Kidney epithelial cell (primary cell): ENCODE measurements at regions not wholly inside any gene's neighbourhood (a gene's known extent, or its start where the extent isn't known, plus 50 kb on each side); places are given as distances from the start of the nearest gene placed in this dataset.

Source experiments
- DNase-seq: peaks from one replicate; pipeline ENCODE4 v3.0.0-alpha.2; 2010; ENCODE audit warnings: low read depth
- H3K27me3 ChIP-seq: 2 replicates; pipeline ENCODE4 v1.6.0; 2011; ENCODE audit warnings: low read length; ENCODE audit not compliant: control insufficient read depth, insufficient read depth
- H3K36me3 ChIP-seq: 2 replicates; pipeline ENCODE4 v1.5.1; 2011; ENCODE audit warnings: low read length; ENCODE audit not compliant: control insufficient read depth, insufficient read depth
- H3K4me3 ChIP-seq: 2 replicates; pipeline ENCODE4 v1.5.1; 2011; ENCODE audit warnings: low read depth, mild to moderate bottlenecking, control low read depth, low read length
- TF ChIP-seq, protein P1 (sequence below): IDR thresholded peaks from 2 replicates; pipeline ENCODE4 v1.5.1; 2011; ENCODE audit warnings: mild to moderate bottlenecking, moderate library complexity, low read length, control low read depth, inconsistent platforms; ENCODE audit not compliant: insufficient read depth, poor library complexity, severe bottlenecking

DNA sequence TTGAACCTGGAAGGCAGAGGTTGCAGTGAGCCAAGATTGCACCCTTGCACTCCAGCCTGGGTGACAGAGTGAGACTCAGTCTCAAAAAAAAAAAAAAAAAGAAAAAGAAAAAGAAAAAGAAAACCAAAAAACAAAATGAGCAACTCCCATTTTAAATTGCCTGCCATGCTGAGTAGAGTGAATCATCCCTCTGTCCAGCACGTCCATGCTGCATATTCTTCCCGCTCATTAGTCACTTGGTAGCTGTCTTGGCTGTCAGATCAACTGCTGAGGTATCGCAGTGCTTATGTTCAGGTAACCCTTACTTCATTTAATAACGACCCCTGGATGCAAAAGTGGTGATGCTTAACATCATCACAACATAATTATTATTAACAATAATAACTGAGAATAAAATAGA lies 60.7 kb upstream of the SMOX start:
- TF ChIP-seq, protein P1, sequence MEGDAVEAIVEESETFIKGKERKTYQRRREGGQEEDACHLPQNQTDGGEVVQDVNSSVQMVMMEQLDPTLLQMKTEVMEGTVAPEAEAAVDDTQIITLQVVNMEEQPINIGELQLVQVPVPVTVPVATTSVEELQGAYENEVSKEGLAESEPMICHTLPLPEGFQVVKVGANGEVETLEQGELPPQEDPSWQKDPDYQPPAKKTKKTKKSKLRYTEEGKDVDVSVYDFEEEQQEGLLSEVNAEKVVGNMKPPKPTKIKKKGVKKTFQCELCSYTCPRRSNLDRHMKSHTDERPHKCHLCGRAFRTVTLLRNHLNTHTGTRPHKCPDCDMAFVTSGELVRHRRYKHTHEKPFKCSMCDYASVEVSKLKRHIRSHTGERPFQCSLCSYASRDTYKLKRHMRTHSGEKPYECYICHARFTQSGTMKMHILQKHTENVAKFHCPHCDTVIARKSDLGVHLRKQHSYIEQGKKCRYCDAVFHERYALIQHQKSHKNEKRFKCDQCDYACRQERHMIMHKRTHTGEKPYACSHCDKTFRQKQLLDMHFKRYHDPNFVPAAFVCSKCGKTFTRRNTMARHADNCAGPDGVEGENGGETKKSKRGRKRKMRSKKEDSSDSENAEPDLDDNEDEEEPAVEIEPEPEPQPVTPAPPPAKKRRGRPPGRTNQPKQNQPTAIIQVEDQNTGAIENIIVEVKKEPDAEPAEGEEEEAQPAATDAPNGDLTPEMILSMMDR, result no peak
- no peak for DNase-seq
- H3K36me3 ChIP-seq, result no peaks in the 10 kb centered on the region
- no peak overlapping the region for H3K4me3 ChIP-seq
- H3K27me3 ChIP-seq, result no peaks in the 10 kb centered on the region

GRCh38 chr20:4086771-4087687 lies 61.6 kb upstream of the SMOX start:
- TF ChIP-seq, protein P1, result no peak
- no peaks in the 10 kb centered on the region for H3K27me3 ChIP-seq
- H3K4me3 ChIP-seq, result no peak overlapping the region
- no peaks in the 10 kb centered on the region for H3K36me3 ChIP-seq
- DNase-seq, result no peak

DNA sequence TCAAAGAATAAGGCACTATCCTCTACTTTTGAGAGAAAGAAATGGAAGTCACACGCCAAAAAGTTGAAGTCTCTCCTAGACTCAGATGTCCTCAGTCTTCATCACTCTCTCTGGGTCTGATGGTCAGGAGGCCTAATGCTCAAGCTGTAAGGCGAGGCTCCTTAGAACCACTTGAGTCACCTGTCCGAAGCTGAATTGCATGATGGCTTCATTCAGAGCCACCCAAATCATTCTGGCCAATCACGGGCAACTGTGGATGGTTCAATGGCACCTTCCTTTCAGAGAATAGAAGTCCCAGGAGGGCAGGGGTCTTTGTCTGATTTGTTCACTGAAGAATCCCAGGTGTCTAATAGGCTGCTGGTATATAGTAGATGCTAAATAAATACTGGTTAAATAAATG lies 63.9 kb upstream of the SMOX start:
- no peak for DNase-seq
- no peaks in the 10 kb centered on the region for H3K36me3 ChIP-seq
- TF ChIP-seq, protein P1, result no peak
- no peaks in the 10 kb centered on the region for H3K27me3 ChIP-seq
- no peak overlapping the region for H3K4me3 ChIP-seq

DNA sequence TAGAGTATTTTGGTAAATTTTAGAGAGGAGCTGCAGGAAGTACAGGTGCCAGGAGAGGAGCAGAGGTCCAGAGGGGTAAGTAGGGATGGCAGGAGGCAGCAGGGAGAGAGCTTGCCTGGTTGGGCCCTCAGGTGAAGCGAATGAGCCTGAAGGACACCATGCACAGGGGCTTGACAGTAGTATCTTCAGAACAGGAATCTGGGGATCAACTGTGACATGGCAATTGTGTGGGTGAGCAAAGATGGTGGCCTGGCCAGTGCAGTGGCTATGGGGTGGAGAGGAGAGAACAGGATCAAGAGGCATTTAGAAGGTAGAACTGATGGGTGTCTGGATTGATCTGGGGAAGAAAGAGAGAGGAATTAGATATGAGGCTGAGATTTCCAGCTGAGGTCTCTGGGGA lies 64.5 kb upstream of the SMOX start:
- no peak for DNase-seq
- TF ChIP-seq, protein P1, result no peak
- Histone ChIP-seq H3K36me3 (no peaks in the 10 kb centered on the region), H3K27me3 (no peaks in the 10 kb centered on the region), H3K4me3 (no peak overlapping the region)

DNA sequence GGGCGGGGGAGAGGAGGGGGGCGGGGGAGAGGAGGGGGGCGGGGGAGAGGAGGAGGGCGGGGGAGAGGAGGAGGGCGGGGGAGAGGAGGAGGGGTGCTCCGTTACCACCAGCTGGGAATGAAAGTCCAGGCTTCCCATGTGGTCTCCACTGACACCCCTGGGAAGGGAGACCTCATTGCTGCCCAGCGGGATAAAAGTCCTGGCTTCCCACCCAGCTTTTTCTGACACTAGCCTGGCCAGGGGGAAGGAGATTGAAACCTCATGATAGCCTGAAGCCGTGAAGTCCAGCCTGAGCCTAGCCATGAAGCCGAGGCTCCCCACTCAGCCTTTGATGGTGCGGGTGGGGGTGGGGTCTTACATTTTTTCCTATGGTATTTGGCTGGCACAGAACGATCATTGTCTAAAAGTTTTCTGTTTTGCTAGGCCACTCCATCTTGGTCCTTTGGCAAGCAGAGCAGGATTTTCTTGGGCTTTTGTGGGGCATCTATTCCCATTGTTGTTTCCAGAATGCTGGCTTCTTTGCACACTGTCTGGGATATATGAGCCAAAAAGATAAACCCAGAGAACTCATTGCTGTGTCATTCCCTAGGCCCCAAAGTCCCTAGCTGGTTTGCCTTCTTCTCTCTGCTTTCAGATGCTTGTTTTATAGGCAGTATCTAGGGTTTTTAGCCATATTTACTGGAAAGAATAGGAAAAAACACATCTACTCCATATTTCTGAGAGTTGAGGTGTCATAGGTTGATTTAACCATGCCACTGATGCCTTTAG lies 65.3 kb upstream of the SMOX start:
- TF ChIP-seq, protein P1, result no peak
- no peaks in the 10 kb centered on the region for H3K27me3 ChIP-seq
- no peak for DNase-seq
- no peaks in the 10 kb centered on the region for H3K36me3 ChIP-seq
- H3K4me3 ChIP-seq, result no peak overlapping the region
